ENCODE measurements at regions not wholly inside any gene's neighbourhood (a gene's known extent, or its start where the extent isn't known, plus 50 kb on each side); places are given as distances from the start of the nearest gene placed in this dataset.

DNA sequence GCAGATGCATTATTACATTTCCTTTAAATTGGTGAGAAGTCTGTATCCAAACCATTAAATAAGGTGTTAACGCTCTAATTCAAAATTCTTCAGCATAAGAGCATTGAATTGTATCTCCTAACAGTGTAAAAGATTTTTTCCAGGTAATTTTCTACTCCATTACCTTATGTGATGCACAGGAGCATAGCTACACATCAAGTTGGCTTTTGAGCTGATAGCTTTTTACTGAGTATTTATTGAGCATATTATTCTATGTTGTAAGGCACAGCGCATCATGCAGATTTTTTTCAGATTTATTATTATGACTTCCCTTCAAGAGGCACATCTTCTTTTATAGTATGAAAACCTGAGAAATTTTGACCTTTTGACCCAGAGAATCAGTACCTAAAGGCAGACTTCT, 270.7 kb upstream of the MIR17HG start:
- H3K27me3 ChIP-seq (ENCODE audit: control insufficient read depth in 3 of 3, insufficient read depth in 3 of 3, low read length in 3 of 3) = no peaks in the 10 kb centered on the region
- H3K9me3 ChIP-seq (ENCODE audit: control insufficient read depth in 2 of 2, insufficient read depth in 1 of 2, low read depth in 1 of 2, low read length in 1 of 2) = no peaks in the 10 kb centered on the region
- H3K36me3 ChIP-seq (ENCODE audit: control insufficient read depth in 3 of 3, insufficient read depth in 2 of 3, low read depth in 1 of 3, low read length in 3 of 3) = no peaks in the 10 kb centered on the region
- H3K27ac ChIP-seq (ENCODE audit: low read depth in 1 of 3, low read length in 2 of 3) = no peak overlapping the region
- 91 to 95% (median 93%) methylated on average over 2 of the region's 2 CpGs for WGBS, 3 donors
- H3K4me1 ChIP-seq (ENCODE audit: control insufficient read depth in 3 of 3, insufficient read depth in 2 of 3, low read depth in 1 of 3, low read length in 2 of 3) = no peaks in the 10 kb centered on the region
- H3K4me3 ChIP-seq (ENCODE audit: low read depth in 1 of 3, low read length in 3 of 3) = no peak overlapping the region
- no peak for DNase-seq
- FAIRE-seq = no peak

DNA sequence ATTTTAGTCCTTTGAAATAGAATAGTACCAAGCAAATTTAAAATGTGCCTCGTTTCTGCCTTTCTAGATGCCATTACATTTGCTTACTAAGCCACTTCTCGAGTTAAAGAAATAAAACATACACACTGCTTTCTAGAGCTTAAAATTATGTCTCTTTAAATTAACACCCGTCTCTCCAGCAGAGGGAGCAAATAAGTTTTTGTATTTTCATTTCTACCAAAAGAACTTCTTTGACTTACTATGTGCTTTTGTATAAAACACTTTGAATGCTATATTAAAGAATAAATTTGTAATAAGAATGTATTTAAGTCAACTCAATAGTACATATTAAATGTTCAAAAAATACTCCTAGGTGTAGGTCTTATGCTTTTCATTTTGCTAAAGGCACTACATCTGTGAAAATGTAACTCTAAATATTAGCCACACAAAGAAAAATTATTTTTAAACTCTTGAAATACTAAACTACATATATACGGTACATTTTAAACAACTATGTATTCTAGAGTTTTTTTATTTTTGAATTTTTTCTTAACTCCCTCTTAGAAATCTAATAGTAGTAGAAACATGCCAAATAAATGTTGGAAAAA, 269.3 kb upstream of the MIR17HG start:
- no peaks in the 10 kb centered on the region for H3K36me3 ChIP-seq (ENCODE audit: control insufficient read depth in 3 of 3, insufficient read depth in 2 of 3, low read depth in 1 of 3, low read length in 3 of 3)
- no peaks in the 10 kb centered on the region for H3K9me3 ChIP-seq (ENCODE audit: control insufficient read depth in 2 of 2, insufficient read depth in 1 of 2, low read depth in 1 of 2, low read length in 1 of 2)
- no peak overlapping the region for H3K27ac ChIP-seq (ENCODE audit: low read depth in 1 of 3, low read length in 2 of 3)
- no peaks in the 10 kb centered on the region for H3K27me3 ChIP-seq (ENCODE audit: control insufficient read depth in 3 of 3, insufficient read depth in 3 of 3, low read length in 3 of 3)
- H3K4me3 ChIP-seq (ENCODE audit: low read depth in 1 of 3, low read length in 3 of 3) = no peak overlapping the region
- no peaks in the 10 kb centered on the region for H3K4me1 ChIP-seq (ENCODE audit: control insufficient read depth in 3 of 3, insufficient read depth in 2 of 3, low read depth in 1 of 3, low read length in 2 of 3)
- peak; percentile 11 to 26 for DNase-seq
- FAIRE-seq = no peak
- WGBS, 3 donors = 29 to 31% (median 29%) methylated on average over 4 of the region's 4 CpGs

DNA sequence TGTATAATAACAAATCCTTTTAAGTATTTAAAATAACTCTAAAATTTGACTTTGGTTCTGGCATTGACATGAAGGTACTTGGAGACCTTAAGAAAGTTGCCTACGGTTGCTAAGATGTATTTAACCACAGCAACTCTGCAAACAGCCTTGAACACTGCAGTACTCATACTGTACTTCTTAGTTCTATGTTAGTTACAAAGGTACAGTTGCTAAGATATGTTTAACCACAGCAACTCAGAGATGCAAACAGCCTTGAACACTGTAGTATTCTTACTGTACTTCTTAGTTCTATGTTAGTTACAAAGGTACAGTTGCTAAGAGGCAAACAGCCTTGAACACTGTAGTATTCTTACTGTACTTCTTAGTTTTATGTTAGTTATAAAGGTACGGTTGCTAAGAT, 268.3 kb upstream of the MIR17HG start:
- Histone ChIP-seq H3K9me3 (ENCODE audit: control insufficient read depth in 2 of 2, insufficient read depth in 1 of 2, low read depth in 1 of 2, low read length in 1 of 2) (no peaks in the 10 kb centered on the region), H3K27me3 (ENCODE audit: control insufficient read depth in 3 of 3, insufficient read depth in 3 of 3, low read length in 3 of 3) (no peaks in the 10 kb centered on the region), H3K4me1 (ENCODE audit: control insufficient read depth in 3 of 3, insufficient read depth in 2 of 3, low read depth in 1 of 3, low read length in 2 of 3) (no peaks in the 10 kb centered on the region), H3K27ac (ENCODE audit: low read depth in 1 of 3, low read length in 2 of 3) (no peak overlapping the region), H3K36me3 (ENCODE audit: control insufficient read depth in 3 of 3, insufficient read depth in 2 of 3, low read depth in 1 of 3, low read length in 3 of 3) (no peaks in the 10 kb centered on the region), H3K4me3 (ENCODE audit: low read depth in 1 of 3, low read length in 3 of 3) (no peak overlapping the region)
- 66 to 87% (median 83%) methylated on average over 2 of the region's 2 CpGs for WGBS, 3 donors
- FAIRE-seq (no peak), DNase-seq (peak in 1 of 2 donors; percentile 8)

GRCh38 chr13:91085127-91085526, 262.4 kb upstream of the MIR17HG start:
- Histone ChIP-seq H3K9me3 (ENCODE audit: control insufficient read depth in 2 of 2, insufficient read depth in 1 of 2, low read depth in 1 of 2, low read length in 1 of 2) (no peaks in the 10 kb centered on the region), H3K27me3 (ENCODE audit: control insufficient read depth in 3 of 3, insufficient read depth in 3 of 3, low read length in 3 of 3) (no peaks in the 10 kb centered on the region), H3K36me3 (ENCODE audit: control insufficient read depth in 3 of 3, insufficient read depth in 2 of 3, low read depth in 1 of 3, low read length in 3 of 3) (no peaks in the 10 kb centered on the region), H3K4me1 (ENCODE audit: control insufficient read depth in 3 of 3, insufficient read depth in 2 of 3, low read depth in 1 of 3, low read length in 2 of 3) (peaks cover 0 to 25% (median 3%) of the 10 kb centered on the region in 3 donors), H3K4me3 (ENCODE audit: low read depth in 1 of 3, low read length in 3 of 3) (no peak overlapping the region), H3K27ac (ENCODE audit: low read depth in 1 of 3, low read length in 2 of 3) (no peak overlapping the region)
- DNase-seq = peak in 1 of 2 donors; percentile 26
- no peak for FAIRE-seq
- WGBS, 3 donors = 19 to 55% (median 21%) methylated on average over 1 of the region's 1 CpG

GRCh38 chr13:91086936-91087716, 260.4 kb upstream of the MIR17HG start:
- no peak overlapping the region for H3K4me3 ChIP-seq (ENCODE audit: low read depth in 1 of 3, low read length in 3 of 3)
- FAIRE-seq = no peak
- peaks cover 0 to 25% (median 3%) of the 10 kb centered on the region in 3 donors for H3K4me1 ChIP-seq (ENCODE audit: control insufficient read depth in 3 of 3, insufficient read depth in 2 of 3, low read depth in 1 of 3, low read length in 2 of 3)
- no peaks in the 10 kb centered on the region for H3K36me3 ChIP-seq (ENCODE audit: control insufficient read depth in 3 of 3, insufficient read depth in 2 of 3, low read depth in 1 of 3, low read length in 3 of 3)
- no peaks in the 10 kb centered on the region for H3K9me3 ChIP-seq (ENCODE audit: control insufficient read depth in 2 of 2, insufficient read depth in 1 of 2, low read depth in 1 of 2, low read length in 1 of 2)
- H3K27ac ChIP-seq (ENCODE audit: low read depth in 1 of 3, low read length in 2 of 3) = peak overlapping the region in 1 of 3 donors; percentile 76
- DNase-seq = peak; percentile 50 to 57
- H3K27me3 ChIP-seq (ENCODE audit: control insufficient read depth in 3 of 3, insufficient read depth in 3 of 3, low read length in 3 of 3) = no peaks in the 10 kb centered on the region
- 16 to 29% (median 19%) methylated on average over 2 of the region's 2 CpGs for WGBS, 3 donors

- no peak for FAIRE-seq
- WGBS, 3 donors = 74 to 88% (median 86%) methylated on average over 5 of the region's 5 CpGs
These were observed 250.2 kb upstream of the MIR17HG start for GRCh38 chr13:91097269-91097668.

GRCh38 chr13:91099877-91100276, 247.6 kb upstream of the MIR17HG start:
- Histone ChIP-seq H3K4me1 (ENCODE audit: control insufficient read depth in 3 of 3, insufficient read depth in 2 of 3, low read depth in 1 of 3, low read length in 2 of 3) (no peaks in the 10 kb centered on the region), H3K36me3 (ENCODE audit: control insufficient read depth in 3 of 3, insufficient read depth in 2 of 3, low read depth in 1 of 3, low read length in 3 of 3) (no peaks in the 10 kb centered on the region), H3K27ac (ENCODE audit: low read depth in 1 of 3, low read length in 2 of 3) (no peak overlapping the region), H3K9me3 (ENCODE audit: control insufficient read depth in 2 of 2, insufficient read depth in 1 of 2, low read depth in 1 of 2, low read length in 1 of 2) (no peaks in the 10 kb centered on the region), H3K4me3 (ENCODE audit: low read depth in 1 of 3, low read length in 3 of 3) (no peak overlapping the region), H3K27me3 (ENCODE audit: control insufficient read depth in 3 of 3, insufficient read depth in 3 of 3, low read length in 3 of 3) (no peaks in the 10 kb centered on the region)
- DNase-seq (no peak), FAIRE-seq (no peak)
- 74 to 81% (median 75%) methylated on average over 1 of the region's 1 CpG for WGBS, 3 donors

More at GRCh38 chr13:91097269-91097668, 250.2 kb upstream of the MIR17HG start:
- Histone ChIP-seq H3K4me3 (ENCODE audit: low read depth in 1 of 3, low read length in 3 of 3) (no peak overlapping the region), H3K27me3 (ENCODE audit: control insufficient read depth in 3 of 3, insufficient read depth in 3 of 3, low read length in 3 of 3) (no peaks in the 10 kb centered on the region), H3K9me3 (ENCODE audit: control insufficient read depth in 2 of 2, insufficient read depth in 1 of 2, low read depth in 1 of 2, low read length in 1 of 2) (no peaks in the 10 kb centered on the region), H3K27ac (ENCODE audit: low read depth in 1 of 3, low read length in 2 of 3) (no peak overlapping the region), H3K4me1 (ENCODE audit: control insufficient read depth in 3 of 3, insufficient read depth in 2 of 3, low read depth in 1 of 3, low read length in 2 of 3) (no peaks in the 10 kb centered on the region), H3K36me3 (ENCODE audit: control insufficient read depth in 3 of 3, insufficient read depth in 2 of 3, low read depth in 1 of 3, low read length in 3 of 3) (no peaks in the 10 kb centered on the region)
- no peak for DNase-seq

DNA sequence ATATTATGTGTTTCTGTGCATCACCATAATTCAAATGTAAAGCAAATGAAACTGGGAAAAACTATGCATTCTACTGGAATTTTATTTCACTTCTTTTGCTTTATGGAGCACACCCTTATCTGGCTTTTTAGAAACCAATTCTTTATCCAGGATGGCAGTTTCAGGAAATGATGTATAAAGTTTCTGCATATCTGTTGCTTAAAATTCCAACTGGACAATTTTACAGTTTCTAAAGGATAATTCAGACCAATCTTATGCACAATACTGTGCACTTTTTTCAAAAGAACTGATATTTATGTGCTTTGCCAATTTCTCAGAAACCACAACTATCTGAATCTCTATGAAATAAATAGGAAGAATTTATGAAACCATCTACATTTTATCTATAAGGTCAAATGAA, 246.5 kb upstream of the MIR17HG start:
- FAIRE-seq (no peak), DNase-seq (no peak)
- H3K9me3 ChIP-seq (ENCODE audit: control insufficient read depth in 2 of 2, insufficient read depth in 1 of 2, low read depth in 1 of 2, low read length in 1 of 2) = no peaks in the 10 kb centered on the region

More for the DNA sequence above, 246.5 kb upstream of the MIR17HG start:
- no peaks in the 10 kb centered on the region for H3K36me3 ChIP-seq (ENCODE audit: control insufficient read depth in 3 of 3, insufficient read depth in 2 of 3, low read depth in 1 of 3, low read length in 3 of 3)
- no peak overlapping the region for H3K27ac ChIP-seq (ENCODE audit: low read depth in 1 of 3, low read length in 2 of 3)
- no peaks in the 10 kb centered on the region for H3K27me3 ChIP-seq (ENCODE audit: control insufficient read depth in 3 of 3, insufficient read depth in 3 of 3, low read length in 3 of 3)
- no peak overlapping the region for H3K4me3 ChIP-seq (ENCODE audit: low read depth in 1 of 3, low read length in 3 of 3)
- no peaks in the 10 kb centered on the region for H3K4me1 ChIP-seq (ENCODE audit: control insufficient read depth in 3 of 3, insufficient read depth in 2 of 3, low read depth in 1 of 3, low read length in 2 of 3)

Measured in small intestine (tissue), 7 donors.